ENCODE measurements at regions not wholly inside any gene's neighbourhood (a gene's known extent, or its start where the extent isn't known, plus 50 kb on each side); places are given as distances from the start of the nearest gene placed in this dataset.

DNA sequence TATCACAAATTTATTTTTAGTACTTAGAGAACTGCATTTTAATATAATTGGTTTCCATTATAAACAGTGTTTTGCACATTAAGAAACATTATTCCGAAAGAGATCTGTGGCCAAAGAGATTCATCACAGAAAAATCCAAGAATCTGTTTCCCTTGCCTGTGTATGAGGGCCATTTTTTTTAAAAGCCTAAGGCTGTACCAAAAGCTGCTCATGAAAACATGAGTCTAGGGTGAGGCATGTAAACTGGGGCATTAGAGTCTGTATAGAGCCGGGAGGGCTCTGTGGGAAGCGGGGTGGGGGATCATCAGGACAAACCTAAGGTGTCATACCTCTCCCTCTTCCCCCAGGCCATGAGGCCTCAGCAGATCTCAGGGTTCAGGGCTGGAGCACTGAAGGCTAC lies 223.8 kb downstream of the FBXO15 start:
- TF ChIP-seq, protein P1, sequence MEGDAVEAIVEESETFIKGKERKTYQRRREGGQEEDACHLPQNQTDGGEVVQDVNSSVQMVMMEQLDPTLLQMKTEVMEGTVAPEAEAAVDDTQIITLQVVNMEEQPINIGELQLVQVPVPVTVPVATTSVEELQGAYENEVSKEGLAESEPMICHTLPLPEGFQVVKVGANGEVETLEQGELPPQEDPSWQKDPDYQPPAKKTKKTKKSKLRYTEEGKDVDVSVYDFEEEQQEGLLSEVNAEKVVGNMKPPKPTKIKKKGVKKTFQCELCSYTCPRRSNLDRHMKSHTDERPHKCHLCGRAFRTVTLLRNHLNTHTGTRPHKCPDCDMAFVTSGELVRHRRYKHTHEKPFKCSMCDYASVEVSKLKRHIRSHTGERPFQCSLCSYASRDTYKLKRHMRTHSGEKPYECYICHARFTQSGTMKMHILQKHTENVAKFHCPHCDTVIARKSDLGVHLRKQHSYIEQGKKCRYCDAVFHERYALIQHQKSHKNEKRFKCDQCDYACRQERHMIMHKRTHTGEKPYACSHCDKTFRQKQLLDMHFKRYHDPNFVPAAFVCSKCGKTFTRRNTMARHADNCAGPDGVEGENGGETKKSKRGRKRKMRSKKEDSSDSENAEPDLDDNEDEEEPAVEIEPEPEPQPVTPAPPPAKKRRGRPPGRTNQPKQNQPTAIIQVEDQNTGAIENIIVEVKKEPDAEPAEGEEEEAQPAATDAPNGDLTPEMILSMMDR (conservative IDR thresholded peaks at IDR 0.05) = no peak
- no peak for TF ChIP-seq ZFX (IDR thresholded peaks at IDR 0.05)

All from C4-2B (cell line).